ENCODE measurements at regions not wholly inside any gene's neighbourhood (a gene's known extent, or its start where the extent isn't known, plus 50 kb on each side); places are given as distances from the start of the nearest gene placed in this dataset.

DNA sequence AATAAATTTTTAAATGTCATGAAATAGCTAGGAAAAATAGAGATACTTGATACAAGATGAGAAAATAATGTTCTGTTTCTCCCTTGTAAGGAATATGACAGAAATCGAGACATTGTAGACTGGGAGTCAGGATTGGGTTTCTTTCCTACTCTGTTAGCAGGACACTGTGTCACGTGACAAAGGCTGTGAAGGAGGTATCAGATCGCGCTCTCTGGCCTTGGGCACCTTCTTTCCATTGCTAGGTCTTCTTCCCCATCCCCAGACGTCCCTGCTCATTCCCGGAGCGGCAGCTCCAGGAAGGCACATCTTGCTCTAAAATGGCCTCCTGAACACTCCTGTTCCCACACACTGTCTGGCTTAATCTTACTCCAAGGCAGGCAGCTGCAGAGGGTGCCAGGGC is 133.4 kb downstream of the TM9SF2 start:
- no peak for DNase-seq

DNA sequence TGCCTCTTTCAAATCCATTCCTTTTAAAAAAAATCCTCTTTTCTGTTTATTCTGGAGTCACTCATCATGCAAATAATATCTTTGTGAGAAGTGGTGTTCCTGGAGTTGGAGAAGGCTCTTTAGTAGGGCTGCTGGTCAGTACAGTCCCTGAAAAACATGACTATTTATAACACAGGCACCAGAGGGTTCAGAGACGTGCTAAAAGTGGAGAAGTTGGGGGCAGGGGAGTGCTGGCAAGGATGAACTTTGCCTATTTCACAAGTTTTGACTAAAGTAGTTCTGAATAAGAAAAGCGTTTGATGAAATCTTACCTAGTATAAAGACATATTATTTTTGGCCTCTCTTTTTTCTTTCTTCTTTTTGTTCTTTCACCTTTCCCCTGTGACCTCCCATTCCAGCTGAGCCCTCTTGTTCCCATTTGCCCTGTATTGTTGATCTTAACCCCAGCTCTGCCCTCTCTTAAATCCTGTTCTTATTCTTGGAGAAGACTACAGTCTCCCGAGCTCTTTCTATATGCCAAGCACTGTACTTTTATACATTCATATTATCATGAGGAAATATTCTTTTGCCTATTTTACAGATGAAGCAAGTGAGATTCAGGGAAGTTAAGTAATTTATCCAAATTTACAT is 129.1 kb downstream of the TM9SF2 start:
- no peak for DNase-seq

DNA sequence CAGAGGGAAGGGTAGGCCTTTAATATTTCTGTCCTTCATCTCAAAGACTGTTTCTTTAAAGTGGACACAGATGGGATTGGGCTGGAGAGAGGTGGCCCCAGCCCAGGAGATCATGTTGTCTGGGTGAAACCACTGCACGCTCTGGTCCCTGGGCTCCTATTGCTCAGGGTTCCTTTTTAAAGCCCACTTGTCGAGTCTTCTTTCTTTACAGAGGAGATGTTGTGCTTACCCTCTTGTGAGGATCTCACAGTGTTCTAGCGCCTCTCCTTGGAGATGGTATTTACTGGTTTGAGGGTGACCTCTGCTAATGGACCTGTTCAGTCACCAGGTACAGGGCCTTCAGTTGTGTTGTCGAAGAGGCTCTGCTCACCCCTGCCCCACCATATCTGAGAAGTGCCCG is 128.4 kb downstream of the TM9SF2 start:
- no peak for DNase-seq

DNA sequence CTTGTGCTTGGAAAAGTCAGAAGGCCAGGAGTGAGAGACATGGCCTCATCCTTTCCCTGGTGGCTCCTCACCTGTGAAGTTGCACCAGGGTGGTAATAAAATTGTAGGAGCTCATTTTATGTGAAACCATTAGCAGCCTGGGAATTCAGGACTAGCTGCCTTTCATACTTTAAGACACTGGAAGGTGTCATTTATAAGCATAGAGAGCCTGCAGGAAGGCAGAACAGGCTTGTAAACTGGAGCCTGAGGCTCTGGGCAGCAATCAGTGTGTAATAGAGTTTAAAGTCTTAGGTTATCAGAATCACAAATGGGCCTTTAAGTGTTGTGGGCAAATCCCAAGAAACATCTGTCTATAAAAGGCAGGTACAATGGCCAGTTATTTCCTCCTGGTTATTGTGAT is 127.2 kb downstream of the TM9SF2 start:
- no peak for DNase-seq

DNA sequence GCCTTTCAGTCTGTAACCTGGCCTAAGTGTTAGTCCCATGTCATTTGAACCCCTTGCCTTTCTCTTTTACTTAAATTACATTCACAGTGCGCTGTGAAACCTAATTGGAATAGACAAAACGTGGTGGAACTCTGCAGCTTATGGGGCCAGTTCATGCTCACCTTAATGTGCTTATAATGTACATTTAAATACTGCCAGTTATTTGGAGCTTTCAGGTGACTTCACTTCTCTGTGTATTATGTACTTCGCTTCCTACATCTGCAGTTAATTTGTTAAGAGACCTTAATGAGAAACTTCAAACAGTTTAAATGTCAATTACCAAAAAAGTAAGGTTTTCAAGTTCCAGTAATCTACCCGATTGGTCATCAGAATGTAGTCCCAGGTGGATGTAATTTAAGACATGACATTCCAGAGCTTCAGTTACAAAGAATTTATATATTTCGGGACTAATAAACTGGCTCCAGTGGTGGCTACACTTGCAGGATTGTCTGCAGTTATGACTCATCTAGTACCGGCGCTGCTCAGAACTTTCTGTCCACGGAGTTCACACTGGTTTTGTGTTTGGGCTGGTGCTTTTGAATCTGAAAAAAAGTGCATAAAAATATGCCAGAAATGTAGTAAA is 125.3 kb downstream of the TM9SF2 start:
- no peak for DNase-seq

DNA sequence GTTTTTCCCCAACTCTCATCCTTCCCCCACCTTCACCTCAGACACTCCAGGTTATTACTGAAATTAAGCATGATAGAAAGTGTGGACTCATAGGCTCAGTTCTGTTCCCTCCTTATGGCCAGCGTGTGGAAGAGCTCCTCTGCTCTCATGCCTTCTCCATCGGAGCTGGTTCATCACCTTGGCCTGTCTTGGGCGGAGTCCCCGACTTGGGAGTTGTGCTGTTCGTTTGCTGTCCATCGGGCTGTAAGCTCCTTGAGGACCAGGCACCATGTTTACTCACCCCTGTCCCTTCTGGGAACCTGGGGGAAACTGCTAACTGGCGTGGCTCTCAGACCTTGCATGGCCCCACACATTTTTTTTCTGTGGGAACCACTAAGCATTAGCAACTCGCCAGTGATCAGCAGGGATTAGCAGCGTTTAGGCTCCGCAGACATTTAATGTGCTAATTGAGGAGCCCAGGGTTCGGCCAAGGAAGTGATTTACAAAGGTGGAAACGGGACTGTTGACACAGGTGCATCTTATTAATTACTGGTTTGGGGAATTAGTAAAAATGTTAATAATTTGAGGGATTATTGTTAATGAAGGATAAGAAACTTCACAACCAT is 123.8 kb downstream of the TM9SF2 start:
- no peak for DNase-seq

DNA sequence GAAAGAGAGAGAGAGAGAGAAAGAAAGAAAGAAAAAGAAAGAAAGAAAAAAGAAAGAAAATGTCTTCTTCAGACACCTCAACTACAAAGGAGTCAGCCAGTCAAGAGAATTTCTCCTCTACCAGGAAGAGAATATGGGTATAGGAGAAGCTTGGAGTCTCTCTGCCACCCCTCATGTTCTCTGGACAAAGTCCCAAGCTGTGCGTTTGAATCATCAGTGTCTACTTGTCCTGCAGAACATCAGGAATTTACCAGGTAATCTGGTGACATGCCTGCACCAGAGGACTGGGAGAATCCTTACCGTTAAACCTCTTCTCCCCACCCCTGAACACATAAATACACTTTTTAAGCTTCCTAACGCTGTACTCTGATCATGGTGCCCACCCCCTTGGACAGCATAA is 119.5 kb downstream of the TM9SF2 start:
- no peak for DNase-seq

DNA sequence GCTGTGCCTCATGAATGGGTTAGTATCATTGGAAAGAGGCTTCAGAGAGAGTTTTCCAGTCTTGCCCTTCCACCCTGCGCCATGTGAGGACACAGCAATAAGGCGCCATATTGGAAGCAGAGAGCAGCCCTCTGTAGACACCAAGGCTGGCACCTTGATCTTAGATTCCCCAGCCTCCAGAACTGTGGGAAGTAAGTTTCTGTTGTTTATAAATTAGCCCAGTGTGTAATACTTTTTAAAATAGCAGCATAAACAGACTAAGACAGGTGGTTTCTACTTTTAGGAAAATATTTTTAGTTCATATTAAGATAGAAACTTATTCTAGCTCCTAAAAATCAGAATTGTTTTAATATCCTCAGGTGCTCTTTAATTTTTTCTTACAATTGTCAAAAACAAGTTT is 117.9 kb downstream of the TM9SF2 start:
- DNase-seq, result no peak

DNA sequence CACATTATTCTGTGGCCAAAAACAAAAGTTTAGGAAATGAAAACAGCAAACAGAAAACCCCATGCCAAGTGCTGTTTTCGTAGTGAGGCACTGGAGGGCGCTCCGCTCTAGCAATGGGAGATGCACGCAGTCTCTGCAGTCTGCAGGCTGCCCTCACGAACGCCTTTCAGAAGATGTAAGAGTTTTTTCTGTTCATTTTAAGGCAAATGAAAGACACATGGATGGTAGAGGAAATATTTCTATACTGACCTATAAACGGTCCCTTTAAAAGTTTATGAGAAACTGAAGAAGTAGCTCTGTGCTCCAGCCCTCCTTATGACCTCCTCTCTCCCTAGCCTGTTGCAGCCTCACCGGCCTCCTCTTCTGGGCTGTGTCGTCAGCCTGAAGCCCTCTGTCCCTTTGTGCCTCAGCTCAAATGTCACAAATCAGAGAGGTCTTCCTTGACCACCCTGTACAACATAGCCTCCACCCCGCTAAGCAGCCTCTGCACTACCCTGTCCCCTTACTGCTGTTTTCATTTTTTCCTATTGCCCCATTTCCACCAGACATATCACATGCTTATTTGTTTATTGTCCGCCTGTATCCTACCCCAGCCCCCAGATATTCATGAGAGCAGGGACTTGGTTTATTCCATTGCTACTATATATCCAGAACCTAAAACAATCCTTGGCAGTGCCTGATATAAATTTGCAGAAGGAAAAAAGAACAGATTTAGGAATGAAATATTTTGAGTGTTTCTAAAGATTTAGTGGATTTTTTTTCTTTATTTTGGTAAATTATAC is 116.4 kb downstream of the TM9SF2 start:
- no peak for DNase-seq

DNA sequence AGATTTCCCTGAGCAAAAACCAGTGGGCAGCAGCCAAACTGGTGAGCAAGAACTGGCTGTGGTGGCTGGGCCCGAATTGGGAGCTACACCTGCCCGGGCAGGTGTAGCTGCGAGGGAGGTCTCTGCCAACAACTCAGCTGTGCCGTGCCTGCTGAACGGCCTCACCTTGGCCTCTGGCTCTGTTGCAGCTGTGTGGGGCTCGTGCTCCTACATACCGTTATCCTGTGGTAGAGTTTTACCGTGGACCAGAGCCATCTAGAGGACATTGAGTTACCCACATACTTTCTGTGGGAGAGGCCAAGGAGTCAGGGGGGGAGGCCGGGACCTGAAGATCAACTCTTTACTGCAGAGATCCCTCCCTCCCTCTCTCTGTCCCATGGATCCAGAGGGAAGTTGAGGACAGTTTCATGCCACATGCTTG is 113.2 kb downstream of the TM9SF2 start:
- peak; percentile 43 for DNase-seq

All from CD4-positive, alpha-beta T cell treated with Interleukin-15 for 1 hour (primary cell).